Memory B cell (primary cell): ENCODE measurements at regions not wholly inside any gene's neighbourhood (a gene's known extent, or its start where the extent isn't known, plus 50 kb on each side); places are given as distances from the start of the nearest gene placed in this dataset.

Experiments used
- ATAC-seq: fragments of 150-1000 bp; cut with Tn5 transposase; 2 replicates; pipeline ENCODE4 v1.10.0; 2021; ENCODE audit warnings: low read depth, mild to moderate bottlenecking, moderate library complexity
- DNase-seq, 2 donors: peaks; one replicate each; pipeline ENCODE4 v3.0.0; 2022; ENCODE audit warnings: low spot score in 2 of 2
- H3K27ac Mint-ChIP-seq: one replicate; pipeline ENCODE4 v1.8.0; 2022; ENCODE audit warnings: mild to moderate bottlenecking, moderate library complexity, mixed read lengths
- H3K27me3 Mint-ChIP-seq: one replicate; pipeline ENCODE4 v1.8.0; 2022; ENCODE audit warnings: mixed read lengths
- H3K36me3 Mint-ChIP-seq: one replicate; pipeline ENCODE4 v1.8.0; 2022; ENCODE audit warnings: mild to moderate bottlenecking, mixed read lengths
- H3K4me1 Mint-ChIP-seq: one replicate; pipeline ENCODE4 v1.8.0; 2022; ENCODE audit warnings: mixed read lengths
- H3K4me3 Mint-ChIP-seq: one replicate; pipeline ENCODE4 v1.8.0; 2022; ENCODE audit warnings: mild to moderate bottlenecking, moderate library complexity, mixed read lengths
- H3K9me3 Mint-ChIP-seq: one replicate; pipeline ENCODE4 v1.8.0; 2022; ENCODE audit warnings: mixed read lengths

DNA sequence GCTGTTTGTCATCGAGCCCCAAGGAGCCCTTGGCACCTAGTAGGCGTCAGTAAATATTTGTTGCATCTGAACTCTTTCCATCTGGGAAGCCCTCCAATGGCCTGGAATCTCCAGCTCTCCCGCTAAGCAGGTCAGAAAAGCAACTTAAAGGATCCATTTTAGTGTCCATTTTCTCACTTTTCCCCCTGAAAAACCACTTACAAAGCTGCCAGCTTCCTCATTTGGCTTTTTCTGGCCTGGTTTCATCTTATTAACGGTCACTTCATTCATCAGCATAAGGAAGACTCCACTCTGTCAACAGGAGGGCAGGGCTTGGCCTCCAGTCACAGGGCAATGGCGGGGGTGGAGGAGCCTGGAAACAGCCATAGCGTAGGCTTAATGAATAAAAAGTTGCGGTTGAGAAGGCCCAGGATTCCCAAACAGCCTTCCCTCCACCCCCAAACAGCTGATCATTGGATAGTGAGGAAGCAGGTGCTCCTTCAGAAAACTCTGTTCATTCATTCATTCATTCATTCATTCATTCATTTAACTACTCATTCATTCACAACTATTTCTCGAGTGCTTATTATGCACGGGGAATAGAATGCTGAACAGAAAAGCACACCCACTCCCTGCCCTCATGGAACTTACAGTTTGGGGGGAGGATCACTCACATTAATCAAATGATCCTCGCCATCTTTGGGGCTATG, 104.5 kb upstream of the RCN1 start:
- Mint-ChIP-seq H3K36me3 (no peaks in the 10 kb centered on the region), H3K4me3 (no peak overlapping the region), H3K4me1 (no peaks in the 10 kb centered on the region), H3K27me3 (peaks cover 16% of the 10 kb centered on the region), H3K27ac (no peak overlapping the region), H3K9me3 (no peaks in the 10 kb centered on the region)
- DNase-seq (no peak), ATAC-seq (no peak)

- Mint-ChIP-seq H3K4me3 (no peak overlapping the region), H3K27ac (no peak overlapping the region), H3K36me3 (peaks cover 2% of the 10 kb centered on the region), H3K27me3 (peaks cover 14% of the 10 kb centered on the region), H3K4me1 (no peaks in the 10 kb centered on the region), H3K9me3 (peaks cover 3% of the 10 kb centered on the region)
- ATAC-seq, result no peak
- no peak for DNase-seq
These were observed 109.4 kb upstream of the RCN1 start for GRCh38 chr11:31981457-31981856.

- H3K9me3 Mint-ChIP-seq, result peaks cover 3% of the 10 kb centered on the region
- ATAC-seq (no peak), DNase-seq (no peak)
- H3K36me3 Mint-ChIP-seq, result peaks cover 2% of the 10 kb centered on the region
- H3K27ac Mint-ChIP-seq, result no peak overlapping the region
- H3K4me1 Mint-ChIP-seq, result no peaks in the 10 kb centered on the region
- no peak overlapping the region for H3K4me3 Mint-ChIP-seq
- H3K27me3 Mint-ChIP-seq, result peaks cover 17% of the 10 kb centered on the region
These were observed 113.5 kb upstream of the RCN1 start for GRCh38 chr11:31977343-31977742.

GRCh38 chr11:31974366-31975136, 116.3 kb upstream of the RCN1 start:
- no peak overlapping the region for H3K4me3 Mint-ChIP-seq
- H3K4me1 Mint-ChIP-seq, result no peaks in the 10 kb centered on the region
- DNase-seq (no peak), ATAC-seq (no peak)
- H3K27ac Mint-ChIP-seq, result no peak overlapping the region
- H3K27me3 Mint-ChIP-seq, result peaks cover 10% of the 10 kb centered on the region
- H3K36me3 Mint-ChIP-seq, result no peaks in the 10 kb centered on the region
- no peaks in the 10 kb centered on the region for H3K9me3 Mint-ChIP-seq

DNA sequence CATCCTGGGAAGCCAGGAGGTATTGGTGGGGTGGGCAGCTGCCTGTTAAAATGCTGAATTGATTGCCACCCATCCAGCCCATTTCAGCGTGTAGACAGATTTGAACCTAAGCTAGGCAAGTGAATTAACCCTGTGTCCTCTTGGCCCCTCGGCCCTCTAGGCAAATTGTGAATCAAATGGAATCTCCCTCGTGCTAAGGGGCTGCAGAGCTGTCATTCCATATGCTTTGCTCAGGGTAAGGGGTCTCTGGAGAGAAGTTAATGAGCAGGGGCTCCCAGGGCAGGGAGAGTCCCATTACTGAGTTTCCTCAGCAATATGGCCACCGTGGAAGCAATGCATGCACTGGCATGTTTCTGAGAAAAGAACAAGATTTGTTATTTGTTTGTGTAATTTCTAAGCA, 117.7 kb upstream of the RCN1 start:
- H3K4me3 Mint-ChIP-seq, result no peak overlapping the region
- no peaks in the 10 kb centered on the region for H3K36me3 Mint-ChIP-seq
- H3K27ac Mint-ChIP-seq, result no peak overlapping the region
- no peaks in the 10 kb centered on the region for H3K4me1 Mint-ChIP-seq
- ATAC-seq (no peak), DNase-seq (no peak)
- peaks cover 7% of the 10 kb centered on the region for H3K27me3 Mint-ChIP-seq
- no peaks in the 10 kb centered on the region for H3K9me3 Mint-ChIP-seq

DNA sequence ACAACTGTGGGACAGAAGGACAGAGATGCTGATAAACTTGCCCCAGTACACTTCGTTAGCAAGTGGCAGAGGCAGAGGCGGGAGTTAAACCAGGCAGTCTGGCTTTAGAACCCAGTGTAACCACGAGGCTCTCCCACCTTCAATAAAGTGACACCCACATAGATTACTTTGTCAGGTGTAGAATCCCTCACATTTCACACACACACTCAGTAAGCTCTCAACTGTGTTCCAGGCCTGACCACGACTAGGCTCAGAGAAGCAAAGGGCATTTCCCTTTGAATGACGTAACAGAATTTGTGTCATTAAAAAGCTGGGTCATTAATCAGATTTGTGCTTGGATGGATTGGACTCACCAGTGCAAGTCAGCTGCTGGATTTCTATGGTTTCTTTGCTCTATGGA, 118.3 kb upstream of the RCN1 start:
- H3K27me3 Mint-ChIP-seq, result peaks cover 6% of the 10 kb centered on the region
- H3K4me3 Mint-ChIP-seq, result no peak overlapping the region
- H3K4me1 Mint-ChIP-seq, result no peaks in the 10 kb centered on the region
- no peaks in the 10 kb centered on the region for H3K9me3 Mint-ChIP-seq
- DNase-seq, result no peak
- H3K27ac Mint-ChIP-seq, result no peak overlapping the region
- ATAC-seq, result no peak
- no peaks in the 10 kb centered on the region for H3K36me3 Mint-ChIP-seq

GRCh38 chr11:31969359-31969702, 121.5 kb upstream of the RCN1 start:
- peaks cover 2% of the 10 kb centered on the region for H3K27me3 Mint-ChIP-seq
- no peak for DNase-seq
- ATAC-seq, result no peak
- H3K4me3 Mint-ChIP-seq, result no peak overlapping the region
- H3K36me3 Mint-ChIP-seq, result no peaks in the 10 kb centered on the region
- no peak overlapping the region for H3K27ac Mint-ChIP-seq
- no peaks in the 10 kb centered on the region for H3K9me3 Mint-ChIP-seq
- H3K4me1 Mint-ChIP-seq, result no peaks in the 10 kb centered on the region

DNA sequence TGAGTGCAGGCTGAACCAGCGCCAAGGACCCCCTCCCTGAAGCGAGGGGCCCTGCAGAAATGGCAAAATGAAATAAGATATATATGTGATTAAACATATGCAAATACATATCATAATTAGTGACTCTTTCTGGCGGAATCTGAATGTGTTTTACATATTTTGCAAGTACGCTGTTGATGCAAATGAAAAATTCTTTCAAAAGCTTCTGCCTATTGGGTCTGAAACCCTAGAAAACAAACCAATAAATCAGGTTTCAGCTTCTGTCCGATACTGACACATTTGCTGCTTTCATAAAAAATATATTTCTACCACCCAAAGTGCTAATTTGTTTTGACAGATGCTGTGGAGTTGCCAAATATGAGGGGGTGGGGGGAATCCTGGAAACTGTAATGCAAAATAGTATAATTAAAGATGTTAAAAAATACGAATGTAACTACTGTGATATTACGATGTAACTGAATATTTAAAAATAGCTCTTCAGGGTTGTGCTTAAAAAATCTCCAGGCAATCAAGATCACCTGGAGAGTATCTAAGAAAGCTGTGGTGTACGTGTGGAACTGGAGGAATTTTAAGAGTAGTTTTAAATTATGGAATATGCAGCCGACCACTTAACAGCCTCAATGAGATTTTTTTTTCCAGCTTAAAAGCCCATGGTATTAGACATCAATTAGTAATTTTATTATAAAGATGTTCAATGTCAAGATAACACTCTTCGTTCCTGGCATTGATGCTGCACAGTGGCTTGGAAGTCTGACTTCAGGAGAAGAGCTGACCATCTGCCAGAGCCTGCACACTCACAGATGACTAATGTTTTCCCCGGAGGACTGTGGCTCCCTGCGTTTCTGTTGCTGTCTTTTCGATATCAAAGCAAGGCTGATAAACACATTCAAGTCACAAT, 122.2 kb upstream of the RCN1 start:
- Mint-ChIP-seq H3K4me1 (no peaks in the 10 kb centered on the region), H3K4me3 (no peak overlapping the region), H3K36me3 (no peaks in the 10 kb centered on the region), H3K27ac (no peak overlapping the region), H3K9me3 (no peaks in the 10 kb centered on the region), H3K27me3 (peaks cover under 1% of the 10 kb centered on the region)
- DNase-seq, result no peak
- no peak for ATAC-seq

DNA sequence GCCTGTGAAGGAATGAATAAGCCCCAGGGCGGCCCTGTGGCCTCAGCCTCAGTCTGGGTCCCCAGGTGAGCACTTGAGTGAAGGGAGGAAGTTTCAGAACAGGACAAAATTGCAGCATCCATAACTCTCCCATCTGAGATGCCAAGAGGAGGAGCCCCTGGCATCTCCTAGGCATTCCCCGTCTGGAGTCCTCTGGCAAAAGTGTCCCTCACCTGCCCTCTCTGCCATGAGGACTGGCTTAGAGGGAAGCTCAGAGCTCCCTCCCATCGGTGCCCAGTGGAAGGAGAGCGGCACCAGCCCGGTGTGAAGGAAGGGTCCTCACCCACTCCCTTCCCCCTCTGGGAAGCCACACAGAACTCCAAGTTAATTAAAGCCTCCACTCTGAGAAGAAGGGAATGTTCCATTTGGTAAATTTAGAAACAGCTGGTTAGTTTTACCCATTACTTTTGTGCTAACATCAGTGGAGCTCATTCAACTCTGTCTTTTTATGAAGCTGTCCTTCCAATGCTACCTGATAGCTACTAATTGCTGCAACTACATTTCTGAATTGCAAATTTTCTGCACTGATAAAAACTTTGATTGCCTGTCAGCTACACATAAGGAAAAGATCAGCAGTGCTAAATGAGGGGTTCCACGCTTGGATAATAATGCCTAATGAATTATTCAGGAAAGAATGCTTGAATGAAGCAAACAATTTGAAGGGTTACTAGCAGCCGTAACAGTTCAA, 123.3 kb upstream of the RCN1 start:
- Mint-ChIP-seq H3K27me3 (no peaks in the 10 kb centered on the region), H3K4me3 (no peak overlapping the region), H3K9me3 (no peaks in the 10 kb centered on the region), H3K4me1 (no peaks in the 10 kb centered on the region), H3K36me3 (no peaks in the 10 kb centered on the region), H3K27ac (no peak overlapping the region)
- ATAC-seq (no peak), DNase-seq (no peak)

GRCh38 chr11:31966846-31967245, 124.0 kb upstream of the RCN1 start:
- no peak for DNase-seq
- no peaks in the 10 kb centered on the region for H3K36me3 Mint-ChIP-seq
- no peak for ATAC-seq
- no peak overlapping the region for H3K27ac Mint-ChIP-seq
- H3K4me1 Mint-ChIP-seq, result no peaks in the 10 kb centered on the region
- H3K9me3 Mint-ChIP-seq, result no peaks in the 10 kb centered on the region
- H3K27me3 Mint-ChIP-seq, result no peaks in the 10 kb centered on the region
- no peak overlapping the region for H3K4me3 Mint-ChIP-seq

DNA sequence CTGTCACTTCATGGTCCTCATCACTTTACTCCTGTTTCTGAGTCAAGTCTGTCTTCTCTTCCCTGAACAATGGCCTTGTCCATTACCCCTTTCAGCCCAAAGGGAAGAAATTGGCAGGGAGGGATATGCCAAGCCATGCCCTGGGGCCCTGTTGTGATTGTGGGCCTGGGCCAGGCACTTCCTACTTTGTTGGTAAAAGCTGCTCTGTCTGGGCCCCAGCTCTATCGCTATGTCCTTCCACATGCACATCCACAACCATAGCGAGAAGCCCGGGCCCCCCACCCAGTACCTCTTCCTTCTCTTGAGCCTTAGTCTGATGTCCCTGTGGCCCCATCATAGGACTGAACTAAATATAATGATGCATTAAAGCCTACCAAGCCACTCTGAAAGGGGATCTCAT, 126.7 kb upstream of the RCN1 start:
- ATAC-seq (no peak), DNase-seq (no peak)
- H3K4me3 Mint-ChIP-seq, result no peak overlapping the region
- H3K27me3 Mint-ChIP-seq, result no peaks in the 10 kb centered on the region
- H3K4me1 Mint-ChIP-seq, result no peaks in the 10 kb centered on the region
- no peaks in the 10 kb centered on the region for H3K9me3 Mint-ChIP-seq
- H3K36me3 Mint-ChIP-seq, result no peaks in the 10 kb centered on the region
- no peak overlapping the region for H3K27ac Mint-ChIP-seq

- Mint-ChIP-seq H3K4me3 (no peak overlapping the region), H3K9me3 (no peaks in the 10 kb centered on the region), H3K27ac (no peak overlapping the region), H3K27me3 (peaks cover 3% of the 10 kb centered on the region), H3K4me1 (no peaks in the 10 kb centered on the region), H3K36me3 (no peaks in the 10 kb centered on the region)
- ATAC-seq (no peak), DNase-seq (no peak)
These were observed 130.7 kb upstream of the RCN1 start for GRCh38 chr11:31960126-31960525.

- H3K27ac Mint-ChIP-seq, result no peak overlapping the region
- no peaks in the 10 kb centered on the region for H3K36me3 Mint-ChIP-seq
- H3K4me3 Mint-ChIP-seq, result no peak overlapping the region
- DNase-seq (no peak), ATAC-seq (no peak)
- no peaks in the 10 kb centered on the region for H3K9me3 Mint-ChIP-seq
- H3K4me1 Mint-ChIP-seq, result no peaks in the 10 kb centered on the region
- H3K27me3 Mint-ChIP-seq, result peaks cover 3% of the 10 kb centered on the region
These were observed 131.2 kb upstream of the RCN1 start for GRCh38 chr11:31959716-31960115.
